Suprapubic skin (tissue), 4 donors: ENCODE measurements at regions not wholly inside any gene's neighbourhood (a gene's known extent, or its start where the extent isn't known, plus 50 kb on each side); places are given as distances from the start of the nearest gene placed in this dataset.

Experiments
- DNase-seq, 2 donors: peaks; one replicate each; pipeline ENCODE4 v3.0.0-alpha.2; 2019; ENCODE audit warnings: low spot score in 2 of 2
- H3K27ac ChIP-seq: fragments of 200-600 bp; sonication (generic); one replicate; pipeline ENCODE4 v1.5.1; 2019
- H3K27me3 ChIP-seq: fragments of 200-600 bp; sonication (generic); one replicate; pipeline ENCODE4 v1.5.1; 2019
- H3K36me3 ChIP-seq: fragments of 200-600 bp; sonication (generic); one replicate; pipeline ENCODE4 v1.5.1; 2019
- H3K4me1 ChIP-seq: fragments of 200-600 bp; sonication (generic); one replicate; pipeline ENCODE4 v1.5.1; 2019
- H3K4me3 ChIP-seq: fragments of 200-600 bp; sonication (generic); one replicate; pipeline ENCODE4 v1.5.1; 2019; ENCODE audit warnings: mild to moderate bottlenecking
- H3K9me3 ChIP-seq: fragments of 200-600 bp; sonication (generic); one replicate; pipeline ENCODE4 v1.5.1; 2019
- CTCF ChIP-seq, 2 donors: fragments of 200-600 bp in 1 of 2; fragments of 450-650 bp in 1 of 2; sonication (generic) in 1 of 2; IDR thresholded peaks; one replicate each; pipeline ENCODE4 v1.5.1; 2016 to 2019; ENCODE audit warnings: antibody characterized with exemption in 2 of 2, mild to moderate bottlenecking in 1 of 2, moderate library complexity in 1 of 2
- EP300 ChIP-seq: sonication (generic); formaldehyde crosslinking; IDR thresholded peaks from one replicate; pipeline ENCODE4 v1.6.1; 2017; ENCODE audit warnings: antibody characterized with exemption
- POLR2A ChIP-seq, 2 donors: fragments of 450-650 bp; IDR thresholded peaks; one replicate each; pipeline ENCODE4 v1.6.1; 2017; ENCODE audit warnings: antibody characterized with exemption in 2 of 2, mild to moderate bottlenecking in 2 of 2, moderate library complexity in 2 of 2
- POLR2AphosphoS5 ChIP-seq, 3 donors: sonication (generic); formaldehyde crosslinking; IDR thresholded peaks; one replicate each; pipeline ENCODE4 v1.6.1; 2017; ENCODE audit warnings: antibody characterized with exemption in 3 of 3
- WGBS: methylation state at CpG from one replicate; pipeline ENCODE4 v1.1.5; 2018; 5-methylcytosine and 5-hydroxymethylcytosine counted together

GRCh38 chr14:53881921-53882320 lies 74.7 kb downstream of the BMP4 start:
- H3K9me3 ChIP-seq: no peaks in the 10 kb centered on the region
- no peaks in the 10 kb centered on the region for H3K36me3 ChIP-seq
- H3K4me3 ChIP-seq: no peak overlapping the region
- H3K4me1 ChIP-seq: no peaks in the 10 kb centered on the region
- TF ChIP-seq CTCF (IDR thresholded peaks at IDR 0.05): no peak
- no peak for TF ChIP-seq POLR2AphosphoS5 (IDR thresholded peaks at IDR 0.05)
- no peak for TF ChIP-seq POLR2A (IDR thresholded peaks at IDR 0.05)
- TF ChIP-seq EP300: no peak
- H3K27me3 ChIP-seq: no peaks in the 10 kb centered on the region
- DNase-seq: no peak
- WGBS: 62% methylated on average over 5 of the region's 5 CpGs
- no peak overlapping the region for H3K27ac ChIP-seq

- no peaks in the 10 kb centered on the region for H3K36me3 ChIP-seq
- H3K4me1 ChIP-seq: no peaks in the 10 kb centered on the region
- no peak overlapping the region for H3K27ac ChIP-seq
- no peaks in the 10 kb centered on the region for H3K9me3 ChIP-seq
- TF ChIP-seq POLR2AphosphoS5 (IDR thresholded peaks at IDR 0.05) (no peak), CTCF (IDR thresholded peaks at IDR 0.05) (no peak), EP300 (no peak), POLR2A (IDR thresholded peaks at IDR 0.05) (no peak)
- DNase-seq: no peak
- WGBS: 67% methylated on average over 4 of the region's 4 CpGs
- no peak overlapping the region for H3K4me3 ChIP-seq
- H3K27me3 ChIP-seq: no peaks in the 10 kb centered on the region
Observed at GRCh38 chr14:53881161-53881871, 75.3 kb downstream of the BMP4 start.

DNA sequence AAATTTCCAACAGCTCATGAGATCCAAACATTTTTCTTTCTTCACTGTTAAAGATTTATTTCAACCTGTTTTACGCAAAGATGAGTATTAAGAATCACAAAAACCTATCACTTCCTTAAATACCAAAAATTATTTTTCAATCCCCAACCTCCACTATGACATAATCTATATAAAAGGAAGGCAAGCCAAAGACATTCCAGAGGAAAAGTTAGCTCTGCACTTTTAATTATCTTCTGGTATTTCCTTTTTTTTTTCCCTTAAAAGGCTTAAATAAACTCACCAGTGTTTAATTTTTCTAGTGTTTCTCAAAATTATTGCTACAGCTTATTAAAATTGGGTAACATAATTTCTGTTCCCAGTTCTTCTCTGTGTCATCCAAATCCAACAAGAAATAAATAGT lies 75.9 kb downstream of the BMP4 start:
- no peaks in the 10 kb centered on the region for H3K9me3 ChIP-seq
- no peaks in the 10 kb centered on the region for H3K36me3 ChIP-seq
- TF ChIP-seq CTCF (IDR thresholded peaks at IDR 0.05): no peak
- TF ChIP-seq POLR2A (IDR thresholded peaks at IDR 0.05): no peak
- TF ChIP-seq POLR2AphosphoS5 (IDR thresholded peaks at IDR 0.05): no peak
- no peak for TF ChIP-seq EP300
- no peaks in the 10 kb centered on the region for H3K4me1 ChIP-seq
- no peak overlapping the region for H3K4me3 ChIP-seq
- DNase-seq: no peak
- 84% methylated on average over 1 of the region's 1 CpG for WGBS
- H3K27ac ChIP-seq: no peak overlapping the region
- H3K27me3 ChIP-seq: no peaks in the 10 kb centered on the region

- Histone ChIP-seq H3K27ac (no peak overlapping the region), H3K27me3 (no peaks in the 10 kb centered on the region), H3K4me3 (no peak overlapping the region), H3K36me3 (no peaks in the 10 kb centered on the region), H3K4me1 (peaks cover 4% of the 10 kb centered on the region), H3K9me3 (no peaks in the 10 kb centered on the region)
- no peak for DNase-seq
- WGBS: 92% methylated on average over 6 of the region's 6 CpGs
- no peak for TF ChIP-seq POLR2A (IDR thresholded peaks at IDR 0.05)
- no peak for TF ChIP-seq POLR2AphosphoS5 (IDR thresholded peaks at IDR 0.05)
- no peak for TF ChIP-seq CTCF (IDR thresholded peaks at IDR 0.05)
- no peak for TF ChIP-seq EP300
Observed at GRCh38 chr14:53879747-53880146, 76.9 kb downstream of the BMP4 start.

DNA sequence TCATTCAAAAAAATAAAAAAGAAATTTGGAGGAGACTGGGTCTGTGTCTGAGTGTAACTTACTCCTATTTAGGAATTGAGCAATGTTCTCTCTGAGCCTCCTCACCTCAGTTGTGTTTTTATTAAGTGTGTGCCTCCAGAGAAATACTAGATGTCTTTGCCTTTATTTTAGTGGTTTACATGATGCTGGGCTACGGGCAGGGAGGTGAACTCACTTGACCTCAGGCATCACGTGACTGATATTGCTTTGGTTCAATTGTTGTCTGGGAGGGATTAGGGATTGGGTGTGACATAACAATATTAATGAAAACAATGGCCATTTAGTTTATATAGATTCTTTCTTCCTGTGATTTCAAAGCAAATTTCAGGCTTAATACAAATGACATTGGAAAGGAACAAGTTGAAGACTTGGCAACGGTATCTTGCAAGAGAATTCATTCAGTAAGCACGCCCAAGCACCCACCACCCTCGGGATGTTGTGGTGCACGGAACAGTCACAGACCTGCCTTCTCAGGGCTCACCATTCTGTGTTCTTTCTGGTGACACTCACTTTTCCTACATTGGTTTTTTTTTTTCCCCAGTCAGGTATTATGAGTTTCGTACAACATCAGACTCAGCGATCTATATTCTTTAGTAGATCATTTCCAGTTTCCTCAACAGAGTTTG lies 77.5 kb downstream of the BMP4 start:
- Histone ChIP-seq H3K4me1 (peaks cover 5% of the 10 kb centered on the region), H3K27ac (no peak overlapping the region), H3K27me3 (no peaks in the 10 kb centered on the region), H3K4me3 (no peak overlapping the region), H3K36me3 (no peaks in the 10 kb centered on the region), H3K9me3 (no peaks in the 10 kb centered on the region)
- TF ChIP-seq EP300 (no peak), CTCF (IDR thresholded peaks at IDR 0.05) (no peak), POLR2A (IDR thresholded peaks at IDR 0.05) (no peak), POLR2AphosphoS5 (IDR thresholded peaks at IDR 0.05) (no peak)
- no peak for DNase-seq
- 70% methylated on average over 8 of the region's 8 CpGs for WGBS
